Adrenal gland (tissue), 9 donors: ENCODE measurements at regions not wholly inside any gene's neighbourhood (a gene's known extent, or its start where the extent isn't known, plus 50 kb on each side); places are given as distances from the start of the nearest gene placed in this dataset.

Source experiments
- DNase-seq, 7 donors: peaks; one replicate each; pipeline ENCODE4 v3.0.0-alpha.2; 2019 to 2020
- H3K27ac ChIP-seq, 5 donors: fragments of 200-600 bp; sonication (generic) in 4 of 5; 1 replicate in 3 of 5; 2 replicates in 2 of 5; pipeline versions ENCODE4 v1.5.1 to v1.8.0; 2016 to 2020; ENCODE audit warnings: mild to moderate bottlenecking in 1 of 5
- H3K27me3 ChIP-seq: fragments of 200-600 bp; 2 replicates; pipeline ENCODE4 v1.8.0; 2021
- H3K36me3 ChIP-seq, 2 donors: fragments of 200-600 bp; replicated peaks in 1 of 2; 1 replicate in 1 of 2; 2 replicates in 1 of 2; pipeline versions ENCODE4 v1.5.1 to v1.8.0; 2018 to 2022
- H3K4me1 ChIP-seq, 2 donors: fragments of 200-600 bp; replicated peaks in 1 of 2; 1 replicate in 1 of 2; 2 replicates in 1 of 2; pipeline versions ENCODE4 v1.5.1 to v1.8.0; 2018 to 2021
- H3K4me3 ChIP-seq, 4 donors: fragments of 200-600 bp; sonication (generic) in 3 of 4; one replicate each; pipeline ENCODE4 v1.5.1; 2016 to 2018
- H3K9me3 ChIP-seq, 3 donors: fragments of 200-600 bp; sonication (generic) in 1 of 3; replicated peaks in 1 of 3; 1 replicate in 2 of 3; 2 replicates in 1 of 3; pipeline versions ENCODE4 v1.5.1 to v1.8.0; 2016 to 2021
- POLR2A ChIP-seq, 2 donors: fragments of 450-650 bp; IDR thresholded peaks; one replicate each; pipeline ENCODE4 v1.6.1; 2017; ENCODE audit warnings: antibody characterized with exemption in 2 of 2, mild to moderate bottlenecking in 2 of 2, moderate library complexity in 1 of 2
- WGBS, 4 donors: extraction: QIAGEN DNeasy Blood & Tissue Kit in 2 of 4; methylation state at CpG; one replicate each; pipeline versions ENCODE4 v1.1.5 to v1.1.7; 2013 to 2017; 5-methylcytosine and 5-hydroxymethylcytosine counted together
- intact Hi-C, 2 donors: fragments of 100-400 bp; cut with DNase I; formaldehyde crosslinking; loops; one replicate each; pipeline versions ENCODE4 v1.14.1 to v1.15.0; 2022 to 2023
- TF ChIP-seq, protein P1 (sequence below), 6 experiments: fragments of 450-650 bp in 4 of 6; fragments of 200-600 bp in 2 of 6; sonication (generic) in 1 of 6; IDR thresholded peaks; 1 replicate in 5 of 6; 2 replicates in 1 of 6; pipeline versions ENCODE4 v1.5.1 to v1.8.0; 2016 to 2021; ENCODE audit warnings: antibody characterized with exemption in 6 of 6, mild to moderate bottlenecking in 2 of 6, moderate library complexity in 1 of 6
- donor health status: healthy with polysubstance abuse.
- donor health status: Bipolar disorder and iron deficiency.
- donor health status: DM: yes; HTN: yes; CAD: no.
- donor health status: DM: no; HTN: no; CAD: no.
- donor health status: DM: no; HTN: no; CAD: no.

DNA sequence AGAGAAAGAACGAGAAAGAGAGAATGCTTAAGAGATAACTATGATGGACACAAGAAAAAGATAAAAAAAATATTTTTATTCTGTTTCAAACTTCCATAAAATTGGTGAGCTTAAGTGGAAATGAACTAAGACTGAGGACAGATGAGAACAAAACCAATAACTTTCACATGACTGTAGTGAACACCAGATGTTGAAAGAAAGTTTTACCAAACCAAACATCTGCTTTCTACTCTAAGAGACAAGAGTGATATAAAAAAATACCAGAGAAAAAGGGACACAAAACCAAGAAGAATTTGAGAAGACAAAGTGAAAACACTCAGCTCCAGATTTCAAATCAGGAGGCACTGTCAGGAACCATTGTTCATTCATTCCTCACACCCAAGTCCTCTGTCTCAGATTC is 147.9 kb downstream of the IMPG2 start:
- no peak for TF ChIP-seq POLR2A (IDR thresholded peaks at IDR 0.05)
- TF ChIP-seq, protein P1, sequence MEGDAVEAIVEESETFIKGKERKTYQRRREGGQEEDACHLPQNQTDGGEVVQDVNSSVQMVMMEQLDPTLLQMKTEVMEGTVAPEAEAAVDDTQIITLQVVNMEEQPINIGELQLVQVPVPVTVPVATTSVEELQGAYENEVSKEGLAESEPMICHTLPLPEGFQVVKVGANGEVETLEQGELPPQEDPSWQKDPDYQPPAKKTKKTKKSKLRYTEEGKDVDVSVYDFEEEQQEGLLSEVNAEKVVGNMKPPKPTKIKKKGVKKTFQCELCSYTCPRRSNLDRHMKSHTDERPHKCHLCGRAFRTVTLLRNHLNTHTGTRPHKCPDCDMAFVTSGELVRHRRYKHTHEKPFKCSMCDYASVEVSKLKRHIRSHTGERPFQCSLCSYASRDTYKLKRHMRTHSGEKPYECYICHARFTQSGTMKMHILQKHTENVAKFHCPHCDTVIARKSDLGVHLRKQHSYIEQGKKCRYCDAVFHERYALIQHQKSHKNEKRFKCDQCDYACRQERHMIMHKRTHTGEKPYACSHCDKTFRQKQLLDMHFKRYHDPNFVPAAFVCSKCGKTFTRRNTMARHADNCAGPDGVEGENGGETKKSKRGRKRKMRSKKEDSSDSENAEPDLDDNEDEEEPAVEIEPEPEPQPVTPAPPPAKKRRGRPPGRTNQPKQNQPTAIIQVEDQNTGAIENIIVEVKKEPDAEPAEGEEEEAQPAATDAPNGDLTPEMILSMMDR (IDR thresholded peaks at IDR 0.05) = no peak
- Histone ChIP-seq H3K9me3 (no peaks in the 10 kb centered on the region), H3K4me1 (peaks cover 0 to 12% of the 10 kb centered on the region in 2 donors), H3K27ac (no peak overlapping the region), H3K36me3 (no peaks in the 10 kb centered on the region), H3K4me3 (no peak overlapping the region), H3K27me3 (no peaks in the 10 kb centered on the region)
- intact Hi-C loops = loop anchor here in 1 of 2 donors (10.0 kb wide), 1 partner anchor 88 kb away; no protein-coding TSS in a partner anchor
- 50 to 84% (median 67%) methylated on average over 1 of the region's 1 CpG for WGBS, 4 donors
- DNase-seq = no peak

DNA sequence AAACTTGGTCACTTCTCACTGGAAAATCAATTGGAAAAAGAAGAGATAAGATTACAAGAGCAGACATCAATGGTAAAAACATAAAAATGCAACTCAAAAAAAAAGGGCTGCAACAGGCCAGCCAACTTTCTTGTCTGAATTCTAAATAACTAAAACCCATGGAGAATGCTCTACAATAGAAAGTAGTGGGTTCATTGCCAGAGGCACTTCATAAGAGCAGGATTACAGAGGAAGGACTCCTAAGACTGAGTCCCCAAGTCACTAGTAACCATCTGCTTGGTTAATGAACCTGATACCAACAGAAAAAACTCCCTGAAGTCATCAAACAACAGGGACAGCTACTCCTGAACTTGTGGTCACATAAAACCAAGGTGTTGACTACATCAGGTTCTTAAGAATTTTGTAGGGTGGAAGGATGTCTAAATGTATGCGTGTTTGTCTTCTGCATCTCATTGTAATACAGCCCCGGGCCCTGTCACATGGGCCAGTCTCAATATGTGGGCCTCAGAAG is 148.6 kb downstream of the IMPG2 start:
- DNase-seq = no peak
- H3K4me1 ChIP-seq = peaks cover 0 to 12% of the 10 kb centered on the region in 2 donors
- H3K27ac ChIP-seq = no peak overlapping the region
- 94 to 99% (median 96%) methylated on average over 2 of the region's 2 CpGs for WGBS, 4 donors
- no peaks in the 10 kb centered on the region for H3K27me3 ChIP-seq
- no peaks in the 10 kb centered on the region for H3K36me3 ChIP-seq
- no peaks in the 10 kb centered on the region for H3K9me3 ChIP-seq
- no peak overlapping the region for H3K4me3 ChIP-seq
- intact Hi-C loops = loop anchor here in 1 of 2 donors (10.0 kb wide), 1 partner anchor 87 kb away; no protein-coding TSS in a partner anchor
- TF ChIP-seq, protein P1 (IDR thresholded peaks at IDR 0.05) = no peak
- no peak for TF ChIP-seq POLR2A (IDR thresholded peaks at IDR 0.05)

DNA sequence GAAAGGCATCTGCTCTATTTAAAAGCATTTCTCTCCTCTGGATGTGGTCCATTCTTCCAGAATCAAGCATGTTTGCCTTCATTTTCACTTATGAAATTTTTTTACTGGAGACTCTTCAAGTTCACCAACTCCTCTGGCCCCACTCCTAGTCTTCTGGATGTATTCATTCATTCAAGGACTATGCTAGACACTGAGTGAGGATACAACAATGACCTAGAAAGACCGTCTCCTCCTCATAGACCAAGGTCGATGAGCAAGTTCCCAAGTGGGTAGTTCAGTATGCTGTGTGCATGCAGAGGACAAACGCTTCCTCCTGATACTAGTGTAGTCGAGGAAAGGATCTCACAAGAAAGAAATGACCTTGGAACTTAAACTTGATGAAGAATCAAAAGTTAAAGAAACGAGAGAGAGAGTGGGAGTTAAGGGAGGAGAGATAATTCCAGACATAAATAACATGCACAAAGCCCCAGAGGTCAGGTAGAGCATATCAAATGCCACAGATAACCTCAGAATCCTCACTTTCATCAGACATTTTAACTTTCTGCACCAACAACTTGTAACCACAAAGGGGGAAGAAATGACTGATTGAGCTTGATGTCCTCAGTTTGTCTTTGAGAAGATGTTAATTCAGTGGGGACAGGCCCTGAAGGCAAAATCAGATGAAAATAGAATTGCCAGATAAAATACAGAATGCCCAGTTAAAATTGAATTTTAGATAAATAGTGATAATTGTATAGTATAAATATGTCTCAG is 149.4 kb downstream of the IMPG2 start:
- no peaks in the 10 kb centered on the region for H3K9me3 ChIP-seq
- no peak for DNase-seq
- H3K27me3 ChIP-seq = no peaks in the 10 kb centered on the region
- intact Hi-C loops = loop anchor here in 1 of 2 donors (10.0 kb wide), 1 partner anchor 86 kb away; no protein-coding TSS in a partner anchor
- H3K27ac ChIP-seq = no peak overlapping the region
- no peaks in the 10 kb centered on the region for H3K36me3 ChIP-seq
- H3K4me3 ChIP-seq = no peak overlapping the region
- TF ChIP-seq, protein P1 (IDR thresholded peaks at IDR 0.05) = no peak
- TF ChIP-seq POLR2A (IDR thresholded peaks at IDR 0.05) = no peak
- 45 to 55% (median 46%) methylated on average over 5 of the region's 5 CpGs for WGBS, 4 donors
- H3K4me1 ChIP-seq = peaks cover 0 to 12% of the 10 kb centered on the region in 2 donors

DNA sequence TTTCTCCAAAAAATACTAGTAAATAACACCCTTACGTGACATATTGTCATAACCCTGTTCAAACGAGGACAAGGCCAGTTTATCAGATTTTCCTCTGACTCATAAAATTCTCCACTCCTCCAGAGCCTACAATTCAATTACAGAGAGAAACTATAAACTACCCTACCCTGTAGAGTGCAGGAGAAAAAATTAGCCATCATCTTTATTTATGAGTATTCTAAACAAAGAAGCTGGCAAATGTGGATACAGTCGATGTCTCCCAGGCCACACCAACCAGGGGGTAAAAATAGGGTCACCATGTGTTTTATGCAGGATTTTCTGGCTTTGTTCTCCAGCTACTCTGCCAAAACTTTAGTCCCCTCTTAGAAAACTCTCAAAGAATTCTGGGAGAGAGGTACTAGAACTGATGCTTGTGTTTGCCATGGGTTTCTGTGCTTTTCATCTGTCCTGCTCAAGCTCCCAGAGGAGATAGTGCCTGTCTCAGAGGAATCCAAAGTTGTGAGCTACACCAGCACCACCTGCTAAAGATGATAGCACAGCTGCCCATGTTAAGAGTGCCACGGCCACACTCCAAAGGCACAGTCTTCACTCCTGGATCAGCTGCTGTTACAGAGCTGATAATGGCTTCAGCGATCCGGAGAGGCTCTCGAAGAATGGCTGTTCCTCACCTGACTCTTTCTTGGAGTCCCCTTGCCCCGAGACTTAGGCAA is 150.2 kb downstream of the IMPG2 start:
- no peak for TF ChIP-seq POLR2A (IDR thresholded peaks at IDR 0.05)
- TF ChIP-seq, protein P1 (IDR thresholded peaks at IDR 0.05) = no peak
- H3K36me3 ChIP-seq = no peaks in the 10 kb centered on the region
- DNase-seq = no peak
- 62 to 71% (median 70%) methylated on average over 8 of the region's 8 CpGs for WGBS, 4 donors
- no peak overlapping the region for H3K4me3 ChIP-seq
- H3K9me3 ChIP-seq = no peaks in the 10 kb centered on the region
- no peaks in the 10 kb centered on the region for H3K27me3 ChIP-seq
- intact Hi-C loops = loop anchor here in 1 of 2 donors (10.0 kb wide), 1 partner anchor 85 kb away; no protein-coding TSS in a partner anchor
- H3K27ac ChIP-seq = peak overlapping the region in 1 of 5 donors; percentile 6
- peaks cover 0 to 12% of the 10 kb centered on the region in 2 donors for H3K4me1 ChIP-seq
